Panc1 (cell line): ENCODE measurements at regions not wholly inside any gene's neighbourhood (a gene's known extent, or its start where the extent isn't known, plus 50 kb on each side); places are given as distances from the start of the nearest gene placed in this dataset.

Experiments used
- ATAC-seq: fragments of 200-7000 bp; cut with Tn5 transposase; 2 replicates; pipeline ENCODE4 v1.9.1; 2020; ENCODE audit warnings: mild to moderate bottlenecking, moderate library complexity
- BruUV-seq: library from RNA; stranded (reverse); fragments of 400-500 nt; replicated peaks from 2 replicates; lab custom pipeline; 2021; lab: Mats Ljungman, UMichigan
- CTCF ChIA-PET: fragments of 300-600 bp; sonication (Branson Sonifier 250); formaldehyde crosslinking; loops from one replicate; lab custom pipeline; 2022; ENCODE audit warnings: antibody characterized with exemption; lab: Charles Lee
- POLR2A ChIA-PET: fragments of 300-600 bp; sonication (Branson Sonifier 250); formaldehyde crosslinking; loops from one replicate; lab custom pipeline; 2022; ENCODE audit warnings: antibody characterized with exemption; lab: Charles Lee
- DNase-seq: peaks from one replicate; pipeline ENCODE4 v3.0.0-alpha.2; 2010; ENCODE audit warnings: low read depth, low spot score
- H3K27ac ChIP-seq: 2 replicates; pipeline ENCODE4 v1.5.1; 2011; ENCODE audit warnings: mild to moderate bottlenecking, low read length, inconsistent platforms
- H3K27me3 ChIP-seq: fragments of 200-500 bp; sonication (Bioruptor generic); 2 replicates; pipeline ENCODE4 v1.6.0; 2014; ENCODE audit warnings: low read length, inconsistent platforms; ENCODE audit not compliant: control insufficient read depth, insufficient read depth
- H3K36me3 ChIP-seq: fragments of 200-500 bp; sonication (Bioruptor generic); 2 replicates; pipeline ENCODE4 v1.5.1; 2014; ENCODE audit warnings: inconsistent platforms, mild to moderate bottlenecking, low read length, moderate library complexity; ENCODE audit not compliant: control insufficient read depth, insufficient read depth
- H3K4me1 ChIP-seq: 2 replicates; pipeline ENCODE4 v1.5.1; 2011; ENCODE audit warnings: inconsistent platforms, mild to moderate bottlenecking, low read length, moderate library complexity; ENCODE audit not compliant: control insufficient read depth, insufficient read depth
- H3K4me3 ChIP-seq, 2 experiments: 2 replicates each; pipeline ENCODE4 v1.5.1; 2011 to 2012; ENCODE audit warnings: low read depth in 2 of 2, low read length in 2 of 2, mild to moderate bottlenecking in 2 of 2, inconsistent platforms in 1 of 2, moderate library complexity in 1 of 2
- H3K9me3 ChIP-seq: fragments of 200-500 bp; sonication (Bioruptor generic); 2 replicates; pipeline ENCODE4 v1.5.1; 2014; ENCODE audit warnings: low read depth, mild to moderate bottlenecking, inconsistent platforms, low read length, moderate library complexity; ENCODE audit not compliant: control insufficient read depth, insufficient read depth
- POLR2AphosphoS5 ChIP-seq: IDR thresholded peaks from 2 replicates; pipeline ENCODE4 v1.6.1; 2012; ENCODE audit warnings: mild to moderate bottlenecking, low read depth, low read length, moderate library complexity
- SIN3A ChIP-seq: IDR thresholded peaks from 2 replicates; pipeline ENCODE4 v1.6.1; 2012; ENCODE audit warnings: low read depth, mild to moderate bottlenecking, low read length, moderate library complexity, borderline replicate concordance; ENCODE audit not compliant: insufficient read depth
- TCF7L2 ChIP-seq: IDR thresholded peaks from 2 replicates; pipeline ENCODE4 v1.6.1; 2011; ENCODE audit warnings: mild to moderate bottlenecking, low read depth, low read length, inconsistent platforms
- in situ Hi-C: cut with HindIII; loops from 2 replicates; pipeline ENCODE4 v1.10.0; 2016; ENCODE audit warnings: low sequenced_read_pairs, low pct_unique_long_range_greater_than_20kb
- intact Hi-C: fragments of 100-400 bp; cut with micrococcal nuclease; formaldehyde crosslinking; loops from one replicate; pipeline ENCODE4 v1.10.0; 2022; ENCODE audit not compliant: unreplicated experiment
- TF ChIP-seq, protein P1 (sequence below): fragments of 450-650 bp; IDR thresholded peaks from 2 replicates; pipeline ENCODE4 v1.5.1; 2017; ENCODE audit warnings: mild to moderate bottlenecking
- TF ChIP-seq, protein P2 (sequence below), 2 experiments: IDR thresholded peaks; 2 replicates each; pipeline ENCODE4 v1.6.1; 2011 to 2012; ENCODE audit warnings: low read depth in 2 of 2, control low read depth in 1 of 2, low read length in 1 of 2, mild to moderate bottlenecking in 1 of 2, moderate library complexity in 1 of 2; ENCODE audit not compliant: insufficient read depth in 1 of 2

DNA sequence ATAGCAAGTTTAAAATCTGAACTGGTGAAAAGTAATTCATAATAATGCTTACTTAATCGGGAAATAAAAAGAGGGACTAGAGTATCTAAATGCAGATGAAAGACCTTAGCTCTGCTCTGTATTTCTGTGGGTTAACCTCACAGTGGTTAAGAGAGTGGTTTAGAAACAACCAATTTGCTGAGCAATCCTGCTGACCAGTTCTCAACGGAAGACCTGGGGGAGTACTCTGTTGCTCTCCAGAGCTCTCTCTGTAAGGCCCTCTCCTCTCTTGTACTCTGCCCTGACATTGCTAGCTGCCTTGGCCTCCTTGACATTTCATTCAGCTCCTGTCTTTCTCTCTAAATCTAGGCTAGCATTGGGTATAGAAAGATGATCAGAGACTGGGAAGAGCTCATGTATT lies 1186.6 kb upstream of the SEMA6A start:
- no peak for TF ChIP-seq TCF7L2
- TF ChIP-seq, protein P1, sequence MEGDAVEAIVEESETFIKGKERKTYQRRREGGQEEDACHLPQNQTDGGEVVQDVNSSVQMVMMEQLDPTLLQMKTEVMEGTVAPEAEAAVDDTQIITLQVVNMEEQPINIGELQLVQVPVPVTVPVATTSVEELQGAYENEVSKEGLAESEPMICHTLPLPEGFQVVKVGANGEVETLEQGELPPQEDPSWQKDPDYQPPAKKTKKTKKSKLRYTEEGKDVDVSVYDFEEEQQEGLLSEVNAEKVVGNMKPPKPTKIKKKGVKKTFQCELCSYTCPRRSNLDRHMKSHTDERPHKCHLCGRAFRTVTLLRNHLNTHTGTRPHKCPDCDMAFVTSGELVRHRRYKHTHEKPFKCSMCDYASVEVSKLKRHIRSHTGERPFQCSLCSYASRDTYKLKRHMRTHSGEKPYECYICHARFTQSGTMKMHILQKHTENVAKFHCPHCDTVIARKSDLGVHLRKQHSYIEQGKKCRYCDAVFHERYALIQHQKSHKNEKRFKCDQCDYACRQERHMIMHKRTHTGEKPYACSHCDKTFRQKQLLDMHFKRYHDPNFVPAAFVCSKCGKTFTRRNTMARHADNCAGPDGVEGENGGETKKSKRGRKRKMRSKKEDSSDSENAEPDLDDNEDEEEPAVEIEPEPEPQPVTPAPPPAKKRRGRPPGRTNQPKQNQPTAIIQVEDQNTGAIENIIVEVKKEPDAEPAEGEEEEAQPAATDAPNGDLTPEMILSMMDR, result no peak
- no peak for TF ChIP-seq SIN3A
- no peak for ATAC-seq
- in situ Hi-C loops (no loop called here), intact Hi-C loops (no loop called here)
- no TSS peak for BruUV-seq
- no peaks in the 10 kb centered on the region for H3K9me3 ChIP-seq
- DNase-seq, result no peak
- H3K36me3 ChIP-seq, result no peaks in the 10 kb centered on the region
- no peaks in the 10 kb centered on the region for H3K4me1 ChIP-seq
- ChIA-PET CTCF (no interaction called here), POLR2A (no interaction called here)
- H3K27me3 ChIP-seq, result no peaks in the 10 kb centered on the region
- H3K27ac ChIP-seq, result no peak overlapping the region
- H3K4me3 ChIP-seq, result no peak overlapping the region

DNA sequence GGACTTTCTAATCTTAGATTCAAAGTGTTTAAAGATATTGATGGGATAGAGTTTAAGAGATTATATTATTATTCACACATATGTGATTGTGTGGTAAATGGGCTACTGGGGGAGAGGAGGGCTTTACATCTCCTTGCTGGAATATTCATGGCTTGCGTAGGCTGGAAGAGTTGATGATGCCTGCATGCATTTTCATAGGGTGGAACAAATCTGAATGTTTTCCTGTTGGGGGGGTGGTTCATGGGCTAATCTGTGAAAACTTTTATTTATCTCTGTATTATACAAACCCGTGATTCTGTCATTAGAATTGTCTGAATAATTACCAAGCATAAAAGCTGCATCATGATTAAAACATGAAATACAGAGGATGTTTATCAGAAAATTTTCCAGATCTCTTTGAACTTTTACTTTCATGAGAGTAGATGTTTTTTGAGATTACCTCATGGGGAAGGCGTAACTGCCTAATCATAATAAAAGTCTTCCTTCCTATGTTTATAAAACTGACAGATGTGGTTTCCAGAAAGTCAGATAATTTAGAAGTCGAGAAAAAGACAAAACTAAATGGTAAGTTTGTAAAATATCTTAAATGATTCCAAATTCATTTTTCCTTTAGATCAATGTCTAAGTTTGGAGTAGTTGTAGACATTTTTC lies 1185.4 kb upstream of the SEMA6A start:
- no TSS peak for BruUV-seq
- CTCF ChIA-PET, result no interaction called here
- POLR2A ChIA-PET, result no interaction called here
- intact Hi-C loops, result no loop called here
- in situ Hi-C loops, result no loop called here
- H3K4me1 ChIP-seq, result no peaks in the 10 kb centered on the region
- no peaks in the 10 kb centered on the region for H3K9me3 ChIP-seq
- ATAC-seq, result no peak
- H3K4me3 ChIP-seq, result no peak overlapping the region
- no peaks in the 10 kb centered on the region for H3K36me3 ChIP-seq
- no peak for TF ChIP-seq POLR2AphosphoS5
- TF ChIP-seq SIN3A, result no peak
- TF ChIP-seq TCF7L2, result no peak
- TF ChIP-seq, protein P1, result no peak
- TF ChIP-seq, protein P2, sequence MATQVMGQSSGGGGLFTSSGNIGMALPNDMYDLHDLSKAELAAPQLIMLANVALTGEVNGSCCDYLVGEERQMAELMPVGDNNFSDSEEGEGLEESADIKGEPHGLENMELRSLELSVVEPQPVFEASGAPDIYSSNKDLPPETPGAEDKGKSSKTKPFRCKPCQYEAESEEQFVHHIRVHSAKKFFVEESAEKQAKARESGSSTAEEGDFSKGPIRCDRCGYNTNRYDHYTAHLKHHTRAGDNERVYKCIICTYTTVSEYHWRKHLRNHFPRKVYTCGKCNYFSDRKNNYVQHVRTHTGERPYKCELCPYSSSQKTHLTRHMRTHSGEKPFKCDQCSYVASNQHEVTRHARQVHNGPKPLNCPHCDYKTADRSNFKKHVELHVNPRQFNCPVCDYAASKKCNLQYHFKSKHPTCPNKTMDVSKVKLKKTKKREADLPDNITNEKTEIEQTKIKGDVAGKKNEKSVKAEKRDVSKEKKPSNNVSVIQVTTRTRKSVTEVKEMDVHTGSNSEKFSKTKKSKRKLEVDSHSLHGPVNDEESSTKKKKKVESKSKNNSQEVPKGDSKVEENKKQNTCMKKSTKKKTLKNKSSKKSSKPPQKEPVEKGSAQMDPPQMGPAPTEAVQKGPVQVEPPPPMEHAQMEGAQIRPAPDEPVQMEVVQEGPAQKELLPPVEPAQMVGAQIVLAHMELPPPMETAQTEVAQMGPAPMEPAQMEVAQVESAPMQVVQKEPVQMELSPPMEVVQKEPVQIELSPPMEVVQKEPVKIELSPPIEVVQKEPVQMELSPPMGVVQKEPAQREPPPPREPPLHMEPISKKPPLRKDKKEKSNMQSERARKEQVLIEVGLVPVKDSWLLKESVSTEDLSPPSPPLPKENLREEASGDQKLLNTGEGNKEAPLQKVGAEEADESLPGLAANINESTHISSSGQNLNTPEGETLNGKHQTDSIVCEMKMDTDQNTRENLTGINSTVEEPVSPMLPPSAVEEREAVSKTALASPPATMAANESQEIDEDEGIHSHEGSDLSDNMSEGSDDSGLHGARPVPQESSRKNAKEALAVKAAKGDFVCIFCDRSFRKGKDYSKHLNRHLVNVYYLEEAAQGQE (IDR thresholded peaks at IDR 0.05; ENCODE audit: insufficient read depth in 1 of 2, low read depth in 2 of 2, low read length in 1 of 2), result no peak
- no peak overlapping the region for H3K27ac ChIP-seq
- H3K27me3 ChIP-seq, result no peaks in the 10 kb centered on the region
- no peak for DNase-seq
